GM12878 (cell line): ENCODE measurements at regions not wholly inside any gene's neighbourhood (a gene's known extent, or its start where the extent isn't known, plus 50 kb on each side); places are given as distances from the start of the nearest gene placed in this dataset.

Experiments
- ATAC-seq: fragments of 200-7000 bp; cut with Tn5 transposase; 3 replicates; pipeline ENCODE4 v1.9.1; 2020; ENCODE audit warnings: mild to moderate bottlenecking, moderate library complexity
- BruUV-seq: library from RNA; stranded (reverse); fragments of 400-500 nt; replicated peaks from 2 replicates; lab custom pipeline; 2021; lab: Mats Ljungman, UMichigan
- CTCF ChIA-PET: fragments of 300-600 bp; sonication (Branson Sonifier 250); formaldehyde crosslinking; extraction: SDS; loops from one replicate; lab custom pipeline; 2021; ENCODE audit warnings: inconsistent platforms; lab: Yijun Ruan, JAX
- POLR2A ChIA-PET: fragments of 350-600 bp; formaldehyde crosslinking; extraction: SDS; loops from one replicate; lab custom pipeline; 2021; ENCODE audit warnings: inconsistent platforms; lab: Charles Lee
- RAD21 ChIA-PET: fragments of 300-600 bp; sonication (Branson Sonifier 250); formaldehyde crosslinking; loops from one replicate; lab custom pipeline; 2023; ENCODE audit warnings: antibody characterized with exemption; ENCODE audit not compliant: unreplicated experiment; lab: Charles Lee
- SMC1A ChIA-PET: fragments of 300-600 bp; sonication (Branson Sonifier 250); formaldehyde crosslinking; loops from one replicate; lab custom pipeline; 2023; ENCODE audit not compliant: unreplicated experiment, uncharacterized antibody; lab: Charles Lee
- DNase-seq: peaks from one replicate; pipeline ENCODE4 v3.0.0-alpha.2; 2011; ENCODE audit warnings: low read depth, low spot score
- FAIRE-seq: peaks from 3 replicates; lab custom pipeline; 2011; peaks lifted over from hg19 to GRCh38; lab: Jason Lieb, UNC
- H2AFZ ChIP-seq: 2 replicates; pipeline ENCODE4 v1.6.0; 2011; ENCODE audit warnings: low read depth, low read length, control low read depth; ENCODE audit not compliant: control insufficient read depth
- H3K27ac ChIP-seq: 2 replicates; pipeline ENCODE4 v1.5.1; 2011; ENCODE audit warnings: control low read depth; ENCODE audit not compliant: control insufficient read depth, insufficient read depth
- H3K27me3 ChIP-seq, 2 experiments: replicated peaks in 1 of 2; 2 replicates each; pipeline versions ENCODE4 v1.6.0 to v1.6.1; 2011; ENCODE audit warnings: low read length in 1 of 2; ENCODE audit not compliant: control insufficient read depth in 2 of 2, insufficient read depth in 2 of 2
- H3K36me3 ChIP-seq, 2 experiments: 2 replicates each; pipeline ENCODE4 v1.5.1; 2011; ENCODE audit warnings: low read length in 1 of 2; ENCODE audit not compliant: control insufficient read depth in 2 of 2, insufficient read depth in 2 of 2
- H3K4me1 ChIP-seq: 2 replicates; pipeline ENCODE4 v1.6.1; 2011; ENCODE audit warnings: mild to moderate bottlenecking, low read length, moderate library complexity, mixed read lengths; ENCODE audit not compliant: control insufficient read depth, insufficient read depth
- H3K4me2 ChIP-seq: 2 replicates; pipeline ENCODE4 v1.6.0; 2011; ENCODE audit warnings: control low read depth; ENCODE audit not compliant: control insufficient read depth, insufficient read depth
- H3K4me3 ChIP-seq: fragments of 200-600 bp; sonication (generic); 2 replicates; pipeline ENCODE4 v1.5.1; 2016
- H3K79me2 ChIP-seq: 2 replicates; pipeline ENCODE4 v1.6.0; 2011; ENCODE audit warnings: low read length; ENCODE audit not compliant: control insufficient read depth, insufficient read depth
- H3K9ac ChIP-seq: 2 replicates; pipeline ENCODE4 v1.8.0; 2011; ENCODE audit warnings: low read length, control low read depth, mixed read lengths; ENCODE audit not compliant: control insufficient read depth, insufficient read depth
- H3K9me3 ChIP-seq: replicated peaks from 3 replicates; pipeline ENCODE4 v1.5.1; 2011; ENCODE audit warnings: mild to moderate bottlenecking, low read length; ENCODE audit not compliant: control insufficient read depth, insufficient read depth
- H4K20me1 ChIP-seq: 2 replicates; pipeline ENCODE4 v1.6.0; 2011; ENCODE audit not compliant: control insufficient read depth, insufficient read depth
- NFXL1 ChIP-seq: fragments of 450-650 bp; IDR thresholded peaks from 2 replicates; pipeline ENCODE4 v1.6.1; 2017; ENCODE audit warnings: antibody characterized with exemption, mild to moderate bottlenecking, borderline replicate concordance
- SUPT20H ChIP-seq: IDR thresholded peaks from 2 replicates; pipeline ENCODE4 v1.6.1; 2011; ENCODE audit warnings: low read depth, mild to moderate bottlenecking, low read length, moderate library complexity, borderline replicate concordance; ENCODE audit not compliant: control insufficient read depth
- WGBS: methylation state at CpG from one replicate; pipeline ENCODE4 v1.1.6; 2016; ENCODE audit warnings: low lambda C conversion rate; ENCODE audit not compliant: insufficient replicate concordance, insufficient coverage; ENCODE audit errors: missing lambda C conversion rate; 5-methylcytosine and 5-hydroxymethylcytosine counted together
- in situ Hi-C: fragments of 300-500 bp; cut with MboI; formaldehyde crosslinking; loops from 9 replicates; pipeline ENCODE4 v1.14.3; 2018; ENCODE audit warnings: mixed read lengths
- intact Hi-C: fragments of 100-400 bp; cut with micrococcal nuclease; formaldehyde crosslinking; loops from one replicate; pipeline ENCODE4 v1.14.2; 2022; ENCODE audit not compliant: unreplicated experiment
- TF ChIP-seq, protein P1 (sequence below): IDR thresholded peaks from 2 replicates; pipeline ENCODE4 v1.6.1; 2012; ENCODE audit warnings: low read depth, low read length, improper control_type of control experiment
- TF ChIP-seq, protein P2 (sequence below): fragments of 450-650 bp; IDR thresholded peaks from 2 replicates; pipeline ENCODE4 v1.6.1; 2016; ENCODE audit warnings: mild to moderate bottlenecking

DNA sequence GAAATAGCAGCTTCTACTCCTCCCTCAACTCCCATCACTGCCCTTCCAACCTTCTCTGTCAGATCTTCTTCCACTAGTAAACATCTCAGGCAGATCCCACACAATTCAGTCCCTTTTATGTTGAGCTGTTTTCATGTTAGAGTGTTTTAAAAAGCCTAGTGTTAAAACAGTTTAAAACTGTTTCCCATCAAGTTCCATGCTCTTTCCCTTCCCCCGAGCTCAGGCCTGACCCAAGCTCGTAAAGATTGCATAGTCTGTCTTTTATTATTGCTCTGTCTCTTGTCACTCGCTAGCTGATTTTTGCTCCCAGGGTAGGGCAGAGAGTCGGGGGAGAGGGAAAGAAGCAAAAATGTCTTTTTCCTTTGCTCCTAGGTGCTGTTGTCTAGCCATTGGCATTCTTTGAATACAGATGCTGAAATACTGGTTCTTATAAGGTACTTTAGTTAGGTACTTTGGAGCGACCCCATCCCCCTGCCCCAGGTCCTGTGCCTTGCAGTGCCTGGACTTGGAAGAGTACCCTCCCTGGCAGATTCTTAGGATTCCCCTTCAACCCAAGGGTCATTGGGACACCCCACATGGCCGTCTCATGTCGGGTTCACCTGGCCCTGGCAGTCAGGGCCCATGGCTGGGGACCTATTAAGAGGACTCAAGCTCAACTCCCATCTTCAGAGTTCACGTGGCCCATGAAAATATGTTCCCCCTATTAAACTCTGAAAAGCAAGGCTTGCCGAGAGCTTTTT lies 101.2 kb upstream of the ARMC2 start:
- Histone ChIP-seq H2AFZ (no peak overlapping the region), H3K4me2 (no peak overlapping the region), H3K27ac (no peak overlapping the region), H3K79me2 (no peaks in the 10 kb centered on the region), H3K27me3 (peaks cover 5 to 12% of the 10 kb centered on the region in 2 experiments), H3K9ac (no peak overlapping the region), H3K9me3 (no peaks in the 10 kb centered on the region), H4K20me1 (no peaks in the 10 kb centered on the region), H3K4me3 (no peak overlapping the region), H3K36me3 (no peaks in the 10 kb centered on the region), H3K4me1 (no peaks in the 10 kb centered on the region)
- ChIA-PET POLR2A (no interaction called here), RAD21 (no interaction called here), SMC1A (no interaction called here), CTCF (interaction anchor here (0.8 kb wide), 1 partner anchor 205 kb away, joined by 3 read pairs; no protein-coding TSS in a partner anchor)
- DNase-seq (no peak), FAIRE-seq (no peak), ATAC-seq (no peak)
- no peak for TF ChIP-seq NFXL1
- TF ChIP-seq, protein P1, sequence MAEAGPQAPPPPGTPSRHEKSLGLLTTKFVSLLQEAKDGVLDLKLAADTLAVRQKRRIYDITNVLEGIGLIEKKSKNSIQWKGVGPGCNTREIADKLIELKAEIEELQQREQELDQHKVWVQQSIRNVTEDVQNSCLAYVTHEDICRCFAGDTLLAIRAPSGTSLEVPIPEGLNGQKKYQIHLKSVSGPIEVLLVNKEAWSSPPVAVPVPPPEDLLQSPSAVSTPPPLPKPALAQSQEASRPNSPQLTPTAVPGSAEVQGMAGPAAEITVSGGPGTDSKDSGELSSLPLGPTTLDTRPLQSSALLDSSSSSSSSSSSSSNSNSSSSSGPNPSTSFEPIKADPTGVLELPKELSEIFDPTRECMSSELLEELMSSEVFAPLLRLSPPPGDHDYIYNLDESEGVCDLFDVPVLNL = no peak
- TF ChIP-seq, protein P2, sequence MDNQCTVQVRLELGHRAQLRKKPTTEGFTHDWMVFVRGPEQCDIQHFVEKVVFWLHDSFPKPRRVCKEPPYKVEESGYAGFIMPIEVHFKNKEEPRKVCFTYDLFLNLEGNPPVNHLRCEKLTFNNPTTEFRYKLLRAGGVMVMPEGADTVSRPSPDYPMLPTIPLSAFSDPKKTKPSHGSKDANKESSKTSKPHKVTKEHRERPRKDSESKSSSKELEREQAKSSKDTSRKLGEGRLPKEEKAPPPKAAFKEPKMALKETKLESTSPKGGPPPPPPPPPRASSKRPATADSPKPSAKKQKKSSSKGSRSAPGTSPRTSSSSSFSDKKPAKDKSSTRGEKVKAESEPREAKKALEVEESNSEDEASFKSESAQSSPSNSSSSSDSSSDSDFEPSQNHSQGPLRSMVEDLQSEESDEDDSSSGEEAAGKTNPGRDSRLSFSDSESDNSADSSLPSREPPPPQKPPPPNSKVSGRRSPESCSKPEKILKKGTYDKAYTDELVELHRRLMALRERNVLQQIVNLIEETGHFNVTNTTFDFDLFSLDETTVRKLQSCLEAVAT = no peak
- no peak for TF ChIP-seq SUPT20H
- in situ Hi-C loops = no loop called here
- intact Hi-C loops = no loop called here
- WGBS = 26% methylated on average over 9 of the region's 9 CpGs
- no TSS peak for BruUV-seq
